NCI-H2171 treated with DMSO at 0.1 percent for 48 hours (cell line): ENCODE measurements at regions not wholly inside any gene's neighbourhood (a gene's known extent, or its start where the extent isn't known, plus 50 kb on each side); places are given as distances from the start of the nearest gene placed in this dataset.
A peak's percentile ranks its signal among the peaks of the same experiment; 100 is the strongest.
"Not testable (repeated sequence)": the region's sequence is repeated elsewhere in the genome, so short reads cannot be mapped to it uniquely, and the experiment has no call there.

Experiments used
- DNase-seq: peaks from one replicate; lab custom pipeline; 2025; lab: John Stamatoyannopoulos, UW

DNA sequence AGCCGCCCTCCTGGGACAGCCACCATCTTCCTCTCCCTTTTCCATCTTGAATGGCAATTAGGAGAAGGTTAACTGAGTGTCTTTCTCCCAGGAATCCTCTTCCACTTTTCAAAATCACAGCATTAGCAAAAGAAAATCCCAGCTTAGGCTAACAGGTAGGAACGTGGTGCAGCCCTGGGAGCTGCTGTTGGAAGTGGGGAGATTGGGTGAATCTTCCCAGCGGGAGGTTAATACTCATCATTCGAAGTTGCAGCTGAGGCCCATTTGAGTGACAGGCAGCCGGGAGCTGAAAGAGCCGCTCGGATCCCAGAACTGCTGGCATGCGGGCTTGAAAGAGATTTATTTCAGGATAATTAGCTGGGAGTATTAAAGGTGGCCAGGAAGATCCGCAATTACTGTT, 306.0 kb downstream of the BCL11A start:
- DNase-seq: no peak

DNA sequence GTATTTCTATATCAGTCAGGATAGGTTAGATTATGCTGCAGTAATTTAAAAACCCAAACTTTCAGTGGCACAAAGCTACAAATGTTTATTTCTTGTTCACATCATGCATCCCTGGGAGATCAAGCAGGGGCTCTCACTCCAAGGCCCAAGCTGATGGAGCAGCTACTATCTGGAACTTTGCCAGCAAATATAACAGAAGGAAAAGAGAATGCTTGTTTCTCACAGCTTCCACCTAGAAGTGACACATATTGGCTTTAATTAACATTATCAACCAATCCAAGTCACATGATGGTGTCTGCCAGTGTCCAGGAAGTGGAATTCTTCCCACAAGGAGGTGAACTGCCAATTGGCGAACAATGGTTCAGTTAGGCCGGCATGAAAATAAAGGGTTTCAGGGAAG, 306.9 kb downstream of the BCL11A start:
- DNase-seq: peak; percentile 2

- no peak for DNase-seq
Measured at GRCh38 chr2:60234274-60234986, 319.0 kb downstream of the BCL11A start.

DNA sequence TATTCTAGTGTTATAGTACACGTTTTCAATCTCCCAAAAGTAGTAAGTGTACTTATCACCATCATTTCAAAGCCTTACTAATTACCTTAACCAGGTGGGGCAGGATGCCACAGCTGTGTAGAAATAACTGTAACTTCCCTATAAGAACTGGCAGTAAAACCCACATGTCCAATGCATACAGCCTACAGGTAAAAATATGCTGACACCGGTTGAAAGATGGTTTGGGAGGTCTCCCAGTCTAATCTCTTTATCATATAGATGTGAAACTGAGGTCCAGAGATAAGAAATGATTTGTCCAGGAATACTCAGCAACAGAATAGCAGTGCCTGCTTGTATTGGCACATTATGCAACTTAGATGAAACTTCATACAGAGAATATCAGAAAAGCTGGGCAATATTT, 322.9 kb downstream of the BCL11A start:
- no peak for DNase-seq

GRCh38 chr2:60230037-60230436, 323.4 kb downstream of the BCL11A start:
- no peak for DNase-seq

- DNase-seq: no peak
Measured at GRCh38 chr2:60226943-60227342, 326.5 kb downstream of the BCL11A start.

DNA sequence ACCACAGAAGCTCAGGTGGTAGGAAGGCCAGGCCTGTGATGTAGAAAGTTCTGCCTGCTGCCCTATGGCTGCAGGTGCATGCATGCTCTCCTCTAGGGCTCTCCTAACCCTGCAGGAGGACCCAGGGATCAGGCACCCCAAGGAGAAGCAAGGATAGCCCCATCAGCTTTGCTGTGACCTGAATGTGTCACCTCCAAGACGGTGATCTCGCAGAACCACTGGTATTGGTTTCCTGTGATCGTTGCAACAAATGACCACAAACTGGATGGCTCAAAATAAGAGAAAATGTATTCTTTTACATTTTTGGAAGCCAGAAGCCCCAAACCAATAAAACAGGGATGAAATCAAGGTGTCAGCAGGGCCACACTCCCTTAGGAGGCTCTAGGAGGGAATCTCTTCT, 327.3 kb downstream of the BCL11A start:
- no peak for DNase-seq

DNA sequence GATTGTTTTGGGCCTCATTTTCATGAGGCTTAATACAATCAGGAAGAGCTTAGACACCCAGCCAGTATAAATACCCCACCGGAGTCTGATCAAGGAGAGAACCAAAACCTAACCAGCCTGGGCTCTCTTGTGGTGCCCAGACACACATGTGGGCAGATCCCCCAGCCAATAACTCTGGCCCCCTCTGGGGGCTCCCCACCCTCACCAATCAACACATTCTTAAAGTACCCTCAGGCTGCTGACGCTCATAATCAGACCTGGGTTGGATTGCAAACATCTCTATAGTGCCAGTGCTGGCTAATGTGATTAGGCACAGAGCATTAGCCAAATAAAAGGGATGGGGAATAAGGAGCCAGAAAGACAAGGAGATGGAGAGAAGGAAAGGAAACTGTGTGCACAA, 329.6 kb downstream of the BCL11A start:
- DNase-seq: no peak

DNA sequence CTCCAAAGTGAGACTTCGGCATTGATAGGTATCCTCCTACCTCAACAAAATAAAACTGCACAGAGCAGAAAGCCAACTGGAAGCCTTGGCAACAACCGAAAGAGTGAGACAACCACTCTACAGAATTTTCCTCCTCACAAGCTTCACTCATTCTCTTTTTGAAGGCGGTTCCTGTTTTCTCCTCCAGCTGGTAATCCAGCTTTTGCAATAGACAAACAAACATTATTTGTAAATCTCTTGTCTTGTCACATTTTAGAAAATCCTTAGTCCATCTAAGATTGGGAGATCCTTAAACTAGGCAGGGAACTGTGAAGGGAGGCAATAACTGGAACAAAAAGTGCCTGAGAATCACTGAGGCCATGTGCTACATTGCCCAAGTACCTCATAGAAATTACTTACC, 332.4 kb downstream of the BCL11A start:
- no peak for DNase-seq

GRCh38 chr2:60219536-60219935, 333.9 kb downstream of the BCL11A start:
- no peak for DNase-seq

- DNase-seq: no peak
Measured at GRCh38 chr2:60216452-60216995, 336.9 kb downstream of the BCL11A start.

DNA sequence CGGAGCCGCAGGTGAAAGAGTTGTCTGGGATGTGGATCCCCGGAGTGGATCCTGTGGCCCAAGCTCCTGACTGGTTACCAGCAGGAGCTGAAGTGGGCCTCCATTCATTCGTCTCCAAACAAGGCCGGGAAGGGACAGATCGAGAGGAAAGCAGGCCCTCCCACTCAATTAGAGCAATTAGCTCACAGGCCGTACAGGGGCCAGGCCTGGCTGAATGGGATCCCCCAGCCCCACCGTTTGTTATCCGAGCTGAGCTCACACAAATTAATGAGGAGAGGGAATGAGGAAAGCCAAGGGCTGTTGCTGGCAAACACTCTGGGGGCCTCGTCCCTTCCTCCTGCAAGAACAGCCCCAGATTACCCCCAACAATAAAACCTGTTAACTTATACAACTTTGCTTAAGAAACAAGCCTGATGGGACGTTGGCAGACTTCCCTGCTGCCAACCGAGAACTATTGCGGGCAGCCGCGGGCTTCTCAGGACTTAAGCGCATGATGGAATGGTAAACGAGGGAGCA, 338.0 kb downstream of the BCL11A start:
- no peak for DNase-seq

GRCh38 chr2:60214626-60214875, 338.9 kb downstream of the BCL11A start:
- no peak for DNase-seq

- DNase-seq: peak; percentile 62
Measured at GRCh38 chr2:60213865-60214625, 339.4 kb downstream of the BCL11A start.

DNA sequence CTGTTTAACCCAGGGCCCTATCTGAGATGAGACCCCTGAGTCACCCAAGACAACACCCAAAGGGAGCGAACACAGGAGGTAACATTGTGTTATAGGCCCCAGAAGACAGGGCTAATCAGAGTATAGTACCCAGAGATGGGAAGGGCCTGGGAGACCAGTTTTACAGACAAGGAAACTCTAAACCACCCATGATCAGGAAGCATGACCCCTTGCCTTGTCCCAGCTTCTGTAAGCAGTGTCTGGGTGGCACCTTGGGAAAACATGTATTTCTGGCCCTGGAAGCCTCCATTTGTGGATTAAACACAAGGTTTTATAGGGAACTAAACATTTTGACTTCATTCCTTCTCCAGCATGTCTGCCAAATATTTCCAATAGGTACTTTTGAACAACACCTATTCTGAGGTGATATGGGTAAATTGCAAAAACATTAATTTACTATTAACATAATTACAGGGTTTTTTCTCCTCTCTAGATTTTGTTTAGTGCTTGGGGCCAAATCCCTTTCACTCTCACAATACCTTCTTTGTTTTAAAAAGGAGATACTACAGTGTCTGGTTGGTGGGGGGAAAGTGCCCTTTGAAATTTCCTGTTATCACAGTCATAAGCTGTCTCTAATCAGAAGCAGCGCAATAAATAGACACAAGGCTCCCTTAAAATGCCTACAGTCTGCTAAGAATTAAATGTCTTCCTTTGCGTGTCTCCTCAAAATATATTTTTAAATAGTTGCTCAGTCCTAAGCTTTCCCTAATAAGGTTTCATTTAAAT, 341.1 kb downstream of the BCL11A start:
- no peak for DNase-seq

DNA sequence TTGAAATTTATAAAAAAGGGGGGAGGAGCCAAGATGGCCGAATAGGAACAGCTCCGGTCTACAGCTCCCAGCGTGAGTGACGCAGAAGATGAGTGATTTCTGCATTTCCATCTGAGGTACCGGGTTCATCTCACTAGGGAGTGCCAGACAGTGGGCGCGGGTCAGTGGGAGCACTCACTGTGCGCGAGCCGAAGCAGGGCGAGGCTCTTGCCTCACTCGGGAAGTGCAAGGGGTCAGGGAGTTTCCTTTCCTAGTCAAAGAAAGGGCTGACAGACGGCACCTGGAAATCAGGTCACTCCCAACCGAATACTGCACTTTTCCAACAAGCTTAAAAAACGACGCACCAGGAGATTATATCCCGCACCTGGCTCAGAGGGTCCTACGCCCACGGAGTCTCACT, 364.4 kb downstream of the BCL11A start:
- not testable (repeated sequence) for DNase-seq

- DNase-seq: no peak
Measured at GRCh38 chr2:60175290-60175689, 378.2 kb downstream of the BCL11A start.

GRCh38 chr2:60174146-60174545, 379.3 kb downstream of the BCL11A start:
- DNase-seq: no peak

- no peak for DNase-seq
Measured at GRCh38 chr2:60172801-60173200, 380.7 kb downstream of the BCL11A start.

GRCh38 chr2:60170272-60170671, 383.2 kb downstream of the BCL11A start:
- DNase-seq: no peak

- DNase-seq: no peak
Measured at GRCh38 chr2:60168247-60168646, 385.2 kb downstream of the BCL11A start.

- no peak for DNase-seq
Measured at GRCh38 chr2:60167089-60167488, 386.4 kb downstream of the BCL11A start.

GRCh38 chr2:60163691-60164090, 389.8 kb downstream of the BCL11A start:
- DNase-seq: no peak
